NCI-H1092 treated with DMSO at 0.1 percent for 48 hours (cell line): ENCODE measurements at regions not wholly inside any gene's neighbourhood (a gene's known extent, or its start where the extent isn't known, plus 50 kb on each side); places are given as distances from the start of the nearest gene placed in this dataset.

ENCODE experiments used
- DNase-seq: peaks from one replicate; lab custom pipeline; 2025; lab: John Stamatoyannopoulos, UW

DNA sequence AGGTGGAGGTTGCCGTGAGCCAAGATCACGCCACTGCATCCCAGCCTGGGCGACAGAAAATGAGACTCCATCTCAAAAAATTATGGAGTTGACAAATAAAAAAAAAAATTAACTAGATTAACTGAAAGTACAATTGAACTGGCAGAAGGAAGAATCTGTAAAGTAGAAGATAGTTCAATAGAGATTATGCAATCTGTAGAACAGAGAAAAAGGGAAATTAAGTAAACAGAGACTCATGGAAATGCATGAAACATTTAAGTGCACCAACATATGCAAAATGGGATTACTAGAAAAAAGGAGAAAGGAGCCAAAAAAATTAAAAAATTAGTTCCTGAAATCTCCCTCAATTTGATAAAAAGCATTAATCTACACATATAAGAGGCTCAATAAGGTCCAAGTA is 188.8 kb upstream of the KHDRBS2 start:
- DNase-seq: no peak

DNA sequence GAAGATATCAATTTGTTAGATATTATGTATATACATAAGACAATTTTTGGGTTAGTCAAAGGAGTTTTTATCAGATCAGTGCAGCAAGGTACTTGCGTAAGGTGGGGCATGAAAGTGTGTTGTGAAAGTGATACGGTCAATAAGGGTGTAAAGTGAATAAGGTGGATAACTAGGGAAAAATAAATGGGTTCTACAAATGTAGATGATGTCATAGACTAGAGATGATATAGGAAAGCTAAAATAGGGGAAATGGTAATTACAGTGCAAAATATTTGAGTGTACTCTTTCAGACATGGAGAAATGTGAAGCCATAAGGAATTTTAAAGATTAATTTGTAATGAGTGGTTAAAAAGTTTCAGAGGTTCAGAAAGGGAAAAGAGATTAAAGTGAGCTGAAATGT is 180.6 kb upstream of the KHDRBS2 start:
- no peak for DNase-seq

DNA sequence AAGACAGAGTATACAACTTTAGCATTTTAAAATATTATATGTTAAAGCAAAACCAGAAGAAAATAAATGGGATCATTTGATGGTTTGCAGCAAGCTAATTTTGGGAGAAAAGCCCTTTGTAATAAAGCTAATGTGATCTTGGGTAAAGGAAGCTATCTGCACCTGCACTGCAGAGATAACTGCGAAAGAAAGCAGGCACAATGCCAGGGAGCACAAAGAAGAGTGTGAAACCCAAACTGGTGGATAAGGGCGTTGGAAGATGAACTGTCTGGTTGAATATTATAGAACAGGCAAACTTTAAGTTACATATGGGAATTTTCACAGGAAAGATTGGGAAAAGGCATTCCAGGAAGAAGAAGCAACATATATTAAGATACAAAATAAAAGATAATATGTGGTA is 179.2 kb upstream of the KHDRBS2 start:
- no peak for DNase-seq

DNA sequence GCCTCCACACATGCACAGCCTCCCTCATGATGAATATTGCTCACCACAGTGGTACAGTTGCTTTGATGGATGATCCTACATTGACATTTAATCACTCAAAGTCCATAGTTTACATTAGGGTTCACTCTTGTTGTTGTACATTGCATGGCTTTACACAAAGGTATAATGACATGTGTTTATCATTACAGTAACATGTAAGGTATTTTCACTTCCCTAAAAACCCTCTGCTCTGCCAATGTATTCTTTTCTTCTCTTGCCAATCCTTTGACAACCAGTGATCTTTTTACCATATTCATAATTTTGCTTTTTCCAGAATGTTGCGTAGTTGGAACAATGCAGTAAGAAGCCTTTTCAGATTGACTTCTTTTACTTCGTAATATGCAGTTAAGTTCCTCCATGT is 166.6 kb upstream of the KHDRBS2 start:
- DNase-seq: no peak

DNA sequence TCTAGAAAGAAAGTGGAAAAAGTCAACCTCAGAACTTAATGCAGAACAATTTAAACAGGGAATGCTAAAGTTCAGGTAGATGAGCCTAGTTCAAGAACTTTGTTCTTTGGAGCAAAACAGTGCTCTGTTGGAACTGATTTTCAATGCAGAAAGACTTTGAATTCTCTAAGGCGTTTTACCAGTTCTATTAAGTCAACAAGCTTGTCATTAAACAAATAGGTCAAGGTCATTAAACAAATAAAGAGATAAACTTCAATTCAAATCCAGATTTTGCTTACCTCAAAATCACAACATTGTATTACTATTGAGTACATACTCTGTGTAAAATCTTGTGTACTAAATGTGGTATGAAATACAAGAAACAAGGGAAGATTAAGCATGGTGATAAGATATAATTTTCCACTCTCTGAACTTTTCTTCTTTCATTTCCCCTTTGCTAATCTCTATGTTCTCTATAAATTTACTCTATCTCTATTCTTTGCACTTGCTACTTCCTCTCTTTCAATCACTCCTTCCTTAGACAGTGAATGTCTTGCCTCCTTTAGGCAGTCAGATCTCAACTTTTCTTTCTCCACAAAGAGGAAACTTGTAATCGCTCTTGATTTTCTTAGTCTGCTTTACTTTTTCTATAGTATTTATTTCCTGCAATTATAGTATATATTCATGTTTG is 160.8 kb upstream of the KHDRBS2 start:
- DNase-seq: no peak

DNA sequence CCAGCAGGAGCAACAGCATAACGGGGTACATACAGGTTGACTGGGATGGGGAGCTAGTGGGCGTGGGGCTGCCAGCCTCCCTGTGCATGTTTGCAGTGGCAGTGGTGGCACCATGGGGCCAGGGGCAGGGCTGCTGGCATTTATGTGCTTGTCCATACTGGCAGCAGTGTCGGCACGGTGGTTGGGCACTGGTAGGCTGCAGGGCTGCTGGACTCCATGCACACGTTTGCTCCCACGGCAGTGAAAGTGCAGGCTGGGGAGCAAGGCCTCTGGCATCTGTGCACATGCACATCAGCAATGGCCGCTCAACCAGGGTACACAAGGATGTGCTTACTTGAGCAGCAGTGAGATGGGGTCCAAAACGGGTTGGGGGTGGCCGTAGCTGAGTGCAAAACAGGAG is 159.5 kb upstream of the KHDRBS2 start:
- DNase-seq: no peak

DNA sequence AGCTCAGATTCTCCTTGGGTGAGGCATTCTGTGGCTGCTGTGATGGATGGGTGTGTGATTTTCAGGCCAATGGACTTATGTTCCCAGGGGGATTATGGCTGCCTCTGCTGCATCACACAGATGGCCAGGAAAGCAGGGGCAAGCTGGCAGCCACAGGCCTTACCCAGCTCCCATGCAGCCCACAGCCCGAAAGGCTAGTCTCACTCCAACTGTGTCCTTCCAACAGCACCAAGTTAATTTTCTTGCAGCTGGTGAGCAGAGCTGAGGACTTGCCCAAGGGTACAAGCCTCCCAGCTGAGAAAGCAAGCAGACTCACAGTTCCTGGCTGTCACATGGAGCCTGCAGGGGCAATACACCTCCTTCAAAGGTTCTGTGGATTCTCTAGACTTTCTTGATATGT is 155.2 kb upstream of the KHDRBS2 start:
- DNase-seq: no peak

DNA sequence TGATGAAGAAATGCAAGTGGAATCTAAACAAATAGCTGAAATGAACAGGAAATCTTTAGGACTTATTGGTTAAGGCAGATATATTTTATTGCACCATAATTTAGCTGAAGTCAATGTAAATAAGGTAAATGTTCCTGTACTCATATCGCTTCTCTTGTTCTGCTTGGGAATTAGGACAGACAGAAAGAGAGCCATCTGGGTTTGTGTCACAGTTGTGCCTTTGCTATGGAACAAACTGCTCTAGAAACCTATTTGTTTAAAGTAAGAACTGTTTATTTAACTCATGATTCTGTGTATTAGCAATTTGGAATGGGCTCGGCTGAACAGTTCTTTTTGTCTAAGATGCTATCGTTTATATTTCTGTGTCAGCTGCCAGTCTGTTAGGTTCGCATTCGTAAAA is 143.8 kb upstream of the KHDRBS2 start:
- no peak for DNase-seq

DNA sequence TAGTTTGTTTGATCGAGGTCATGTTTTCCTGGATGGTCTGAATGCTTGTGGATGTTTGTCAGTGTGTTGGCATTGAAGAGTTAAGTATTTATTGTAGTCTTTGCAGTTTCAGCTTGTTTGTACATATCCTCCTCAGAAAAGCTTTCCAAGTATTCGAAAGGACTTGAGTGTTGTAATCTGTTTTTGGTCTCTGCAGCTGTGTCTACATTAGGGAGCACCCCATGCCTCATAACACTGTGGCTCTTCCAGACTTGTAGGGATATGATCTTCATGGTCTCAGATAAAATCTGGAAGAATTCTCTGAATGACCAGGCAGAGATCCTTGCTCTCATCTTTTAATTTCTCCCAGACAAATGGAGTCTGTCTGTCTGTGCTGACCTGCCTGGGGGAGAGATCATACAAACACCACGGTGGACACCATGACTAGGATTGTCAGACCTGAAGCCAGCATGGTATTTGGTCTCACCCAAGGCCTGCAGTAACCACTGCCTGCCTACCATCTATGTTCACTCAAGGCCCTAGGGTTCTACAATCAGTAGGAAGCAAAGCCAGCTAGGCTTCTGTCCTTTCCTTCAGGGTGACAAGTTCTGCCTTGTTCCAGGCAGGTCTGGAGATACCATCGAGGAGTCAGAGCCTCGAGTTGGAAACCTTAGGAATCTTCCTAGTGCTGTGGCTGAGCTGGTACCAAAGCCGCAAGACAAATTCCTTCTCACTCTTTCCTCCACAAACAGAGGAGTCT is 114.7 kb upstream of the KHDRBS2 start:
- no peak for DNase-seq

DNA sequence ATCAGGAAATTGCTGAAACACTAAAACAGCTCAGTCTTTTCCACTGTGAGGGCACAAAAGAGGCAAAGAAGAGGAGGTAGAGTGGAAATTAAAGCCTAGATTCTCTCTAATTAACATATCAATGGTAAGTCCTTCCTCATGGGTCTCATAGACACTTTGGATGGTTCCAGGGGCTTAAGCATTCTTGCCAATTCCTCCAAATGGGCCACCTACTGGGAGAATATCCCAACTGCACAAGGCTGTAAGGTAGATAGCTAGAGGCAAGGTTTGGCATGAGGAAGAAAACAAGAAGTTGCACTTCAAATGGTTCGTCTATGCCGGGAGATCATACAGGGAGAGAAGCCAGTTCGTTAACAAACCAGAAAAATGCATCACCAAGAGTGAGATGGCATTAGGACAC is 107.6 kb upstream of the KHDRBS2 start:
- DNase-seq: no peak

DNA sequence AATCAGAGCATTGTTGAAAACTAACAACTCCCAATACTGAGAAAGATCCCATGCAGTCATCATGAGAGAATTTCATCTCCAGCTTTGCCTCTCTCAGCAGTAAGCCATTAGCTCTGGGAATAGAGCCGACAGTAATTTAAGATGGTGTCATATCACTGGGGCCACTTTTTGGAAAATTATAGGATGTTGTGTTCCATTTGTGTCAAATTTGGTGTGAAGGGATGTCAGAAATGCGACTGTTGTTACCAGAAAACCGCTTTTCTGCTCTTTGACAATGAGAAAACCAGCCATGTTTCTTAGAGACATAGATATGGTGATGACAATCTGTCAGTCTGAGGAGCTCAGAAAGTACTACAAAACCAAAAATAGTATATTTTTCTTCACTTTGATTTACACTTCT is 106.3 kb upstream of the KHDRBS2 start:
- no peak for DNase-seq

DNA sequence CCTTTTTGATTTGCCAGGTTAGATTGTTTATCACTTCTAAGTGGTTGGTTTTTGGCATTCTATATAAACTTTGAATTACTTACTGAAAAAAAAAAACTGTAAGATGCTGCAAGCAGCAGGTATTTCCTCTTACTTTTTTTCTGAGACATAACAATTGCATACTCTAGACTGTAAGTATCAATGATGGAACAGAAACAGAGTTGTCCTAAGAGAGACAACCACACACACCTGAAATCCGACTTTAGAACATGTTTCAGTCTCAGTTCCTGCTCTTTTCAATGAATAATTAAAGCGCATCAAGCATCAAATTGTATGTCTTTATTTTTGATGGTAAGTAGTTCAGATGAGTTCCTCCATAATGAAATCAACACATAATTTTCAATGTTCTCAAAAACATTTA is 105.3 kb upstream of the KHDRBS2 start:
- DNase-seq: no peak

DNA sequence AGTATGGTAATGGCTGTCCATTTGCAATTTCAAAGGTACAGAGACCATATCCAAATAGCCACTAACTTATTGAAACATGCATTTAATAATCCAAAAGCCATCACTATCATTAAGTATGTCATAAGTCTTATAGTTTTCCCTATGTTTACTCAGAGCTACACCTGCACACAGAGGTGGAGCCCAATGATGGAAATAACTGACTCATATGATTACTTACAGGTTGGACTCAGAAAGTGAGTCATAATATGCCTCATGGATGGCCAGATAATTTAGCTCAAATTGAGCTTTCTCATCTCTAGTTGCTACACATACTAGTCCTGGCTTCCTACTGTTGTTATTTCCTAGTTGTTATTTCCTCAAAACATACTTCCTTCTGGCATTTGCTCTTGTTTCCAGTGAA is 104.4 kb upstream of the KHDRBS2 start:
- DNase-seq: no peak

DNA sequence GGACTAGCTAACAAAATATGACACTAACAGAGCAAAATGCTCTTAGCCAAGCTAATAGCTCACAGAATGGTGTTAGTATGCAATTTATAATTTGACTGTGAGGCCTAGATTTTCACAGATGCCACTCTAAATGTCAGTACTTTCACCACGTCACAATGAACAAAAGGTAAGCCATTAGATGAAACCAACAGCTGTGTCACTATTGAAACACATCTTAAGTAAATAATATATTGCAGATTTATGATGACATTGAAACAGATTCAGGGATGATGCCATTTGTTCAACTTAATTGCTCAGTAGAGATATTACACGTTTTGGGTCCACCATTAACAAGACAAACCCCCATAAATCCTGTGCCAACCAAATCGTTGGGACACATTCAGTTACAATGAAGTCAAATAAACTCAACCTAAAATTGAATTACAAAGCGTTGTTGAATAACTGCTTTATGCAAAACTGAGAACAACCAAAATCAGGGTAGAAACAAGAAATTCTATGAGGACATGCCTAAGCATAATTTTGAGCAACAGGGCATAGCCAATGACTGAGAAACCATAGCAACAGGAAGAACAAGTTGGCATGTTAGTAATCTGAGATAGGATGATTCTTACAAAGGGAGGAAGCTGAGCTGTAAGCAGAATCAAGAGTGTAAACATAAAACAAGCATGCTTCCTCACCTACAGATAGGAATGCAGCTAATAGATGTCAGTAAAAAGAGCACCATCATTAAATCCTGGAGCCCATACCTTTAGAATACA is 85.6 kb upstream of the KHDRBS2 start:
- no peak for DNase-seq

DNA sequence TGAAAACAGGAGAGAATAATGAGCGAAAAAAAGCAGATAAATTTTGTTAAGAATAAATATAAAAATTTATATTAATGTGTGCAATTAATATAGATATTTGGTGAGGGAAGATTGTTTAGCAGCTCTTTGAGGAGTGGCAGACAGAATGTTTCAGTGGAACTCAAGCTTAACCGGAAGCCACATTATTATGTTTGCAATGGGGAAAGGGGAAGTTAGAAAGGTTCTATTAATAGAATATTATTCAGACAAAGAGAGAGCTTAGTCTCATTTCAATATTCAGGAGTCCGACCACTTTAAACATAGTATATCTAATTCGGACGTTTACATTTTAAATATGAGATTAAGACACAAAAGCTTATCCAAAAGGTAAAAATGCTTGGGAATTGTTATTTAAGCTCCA is 81.6 kb upstream of the KHDRBS2 start:
- DNase-seq: no peak

DNA sequence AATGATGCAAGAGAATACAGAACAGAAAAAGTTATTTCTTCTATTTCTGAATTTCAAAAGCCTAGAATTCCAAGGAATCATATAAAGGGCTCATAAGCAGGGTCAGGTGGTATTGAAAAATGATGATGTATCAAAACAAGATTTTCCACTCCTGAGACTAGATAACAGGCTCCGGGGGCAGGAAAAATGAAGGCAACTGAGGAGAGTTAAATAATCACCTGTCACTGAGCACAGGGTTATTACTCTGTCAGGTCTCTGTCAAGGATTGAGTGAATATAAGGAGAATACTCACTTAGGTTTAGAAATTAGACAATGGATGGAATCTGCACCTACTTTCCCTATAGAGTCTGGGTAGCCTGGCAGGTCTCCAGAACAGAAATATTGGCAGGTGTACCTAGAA is 76.1 kb upstream of the KHDRBS2 start:
- DNase-seq: no peak

DNA sequence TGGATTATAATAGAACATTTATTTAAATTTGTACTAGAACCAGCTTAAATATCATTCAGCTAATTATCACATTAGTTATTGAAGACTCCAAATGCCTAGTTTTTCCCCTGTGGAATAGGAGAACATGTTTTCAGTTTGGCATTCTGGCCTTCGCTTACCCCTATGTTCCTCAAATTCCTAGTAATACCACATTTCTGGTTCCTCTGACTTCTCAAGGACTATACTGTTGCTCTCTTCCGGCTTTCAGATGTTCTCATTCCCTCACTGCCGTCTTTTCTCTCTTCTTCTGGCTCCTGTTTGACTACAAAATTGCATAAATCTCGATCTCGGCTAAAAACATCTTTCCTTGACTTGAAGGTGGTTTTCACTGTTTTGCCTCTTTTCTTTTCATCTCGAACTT is 71.8 kb upstream of the KHDRBS2 start:
- DNase-seq: no peak

DNA sequence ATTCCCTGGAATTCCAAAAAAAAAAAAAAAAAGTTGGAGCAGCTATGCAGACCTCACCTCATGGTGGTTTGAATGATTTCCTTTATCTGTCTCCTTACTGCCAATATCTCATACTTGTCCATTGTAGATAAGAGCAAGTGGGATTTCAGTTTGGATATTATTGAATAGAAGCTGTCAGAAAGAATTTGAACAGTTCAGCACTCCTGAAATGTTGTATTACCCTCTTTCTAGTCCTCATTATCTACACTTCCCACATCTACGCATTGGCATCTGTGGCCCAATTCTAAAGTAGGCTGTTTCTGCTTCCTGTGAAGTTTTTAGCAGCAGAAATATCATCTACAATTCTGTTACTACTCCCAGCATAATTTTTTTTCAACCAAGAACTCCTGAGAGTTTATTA is 68.2 kb upstream of the KHDRBS2 start:
- DNase-seq: no peak

DNA sequence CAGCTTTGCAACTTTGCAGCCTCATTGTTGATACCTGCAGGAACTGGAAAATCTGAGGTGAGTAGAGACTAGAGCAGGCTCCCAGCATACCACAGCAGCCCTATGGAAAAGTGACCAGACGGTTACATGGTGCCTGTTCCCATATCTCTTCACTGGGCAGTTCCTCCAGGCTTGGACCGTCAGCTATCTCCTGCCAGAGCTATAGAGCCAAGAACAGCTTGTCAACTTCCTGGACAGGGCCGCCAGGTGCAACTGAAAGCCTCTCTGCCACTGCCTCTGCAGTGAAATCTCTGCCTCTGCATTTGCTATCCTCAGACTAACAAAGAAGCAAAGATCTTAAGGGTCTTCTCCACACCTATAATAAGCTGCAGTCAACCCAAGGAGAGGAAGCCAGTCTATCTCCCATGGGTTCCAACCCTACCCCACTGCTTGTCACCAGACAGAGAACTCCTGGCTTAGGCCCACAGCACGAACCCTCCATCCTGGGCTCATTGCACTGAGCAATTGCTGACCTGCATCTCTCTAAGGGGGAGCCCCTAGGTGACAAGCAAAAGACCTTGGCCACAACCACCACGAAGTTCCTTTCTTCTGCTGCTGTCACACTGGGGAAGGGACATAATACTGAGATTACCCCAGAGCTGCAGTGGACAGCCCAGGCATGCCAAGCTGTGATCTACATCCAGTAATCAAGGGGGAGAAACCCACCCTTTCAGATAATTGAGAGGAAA is 60.1 kb upstream of the KHDRBS2 start:
- DNase-seq: no peak

DNA sequence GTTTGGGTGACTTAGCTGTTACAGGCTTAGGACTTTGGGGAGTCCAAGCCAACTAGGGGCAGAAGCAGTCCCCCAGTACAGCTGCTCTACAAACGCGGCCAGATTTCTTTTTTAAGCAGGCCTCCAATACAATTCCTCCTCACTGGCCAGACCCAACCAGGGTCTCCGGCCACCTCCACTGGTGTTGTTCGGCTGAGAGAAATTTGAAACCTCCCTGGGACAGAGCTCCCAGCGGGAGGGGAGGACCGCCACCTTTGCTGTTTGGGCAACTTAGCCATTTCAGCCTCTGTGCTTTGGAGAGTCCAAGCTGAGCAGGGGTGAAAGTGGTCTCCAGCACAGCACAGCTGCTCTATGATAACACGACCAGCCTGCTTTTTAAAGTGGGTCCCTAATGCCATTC is 59.4 kb upstream of the KHDRBS2 start:
- DNase-seq: no peak

DNA sequence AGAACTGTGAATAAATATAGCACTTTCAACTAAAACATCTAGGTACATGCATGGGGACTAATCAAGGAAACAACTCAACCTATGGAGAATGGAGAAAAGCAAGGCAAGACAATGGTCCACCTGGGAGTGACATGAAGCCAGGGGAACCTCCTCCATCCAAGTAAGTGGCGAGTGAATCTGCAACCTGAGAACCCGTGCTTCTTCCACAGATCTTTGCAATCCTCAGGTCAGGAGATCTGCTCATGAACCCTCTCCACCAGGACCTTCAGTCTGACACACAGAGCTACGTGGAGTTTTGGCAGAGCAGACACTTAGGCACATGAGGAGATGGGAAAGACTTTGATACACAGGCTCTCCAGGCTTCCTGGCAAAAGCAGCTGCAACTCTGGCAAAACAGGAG is 58.8 kb upstream of the KHDRBS2 start:
- no peak for DNase-seq

DNA sequence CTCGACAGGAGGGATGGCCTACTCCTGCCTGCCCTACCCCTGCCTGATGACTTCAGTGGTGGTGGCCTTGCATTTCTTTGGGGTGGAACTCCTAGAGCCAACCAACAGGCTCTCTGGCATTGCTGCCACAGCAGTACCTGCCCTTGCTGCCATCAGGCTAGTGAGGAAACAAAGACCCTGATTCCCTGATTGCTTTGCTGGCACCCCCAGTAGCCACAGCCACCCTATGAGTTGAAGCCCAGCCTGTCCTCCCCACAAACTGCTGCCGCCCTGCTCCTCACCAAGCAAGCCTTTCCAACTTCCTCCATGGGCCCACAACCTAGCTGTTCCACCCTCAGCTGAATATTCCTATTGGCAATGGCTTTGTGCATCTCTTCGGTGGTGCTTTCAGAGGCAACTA is 52.5 kb upstream of the KHDRBS2 start:
- DNase-seq: no peak
